GM21526 (cell line): ENCODE measurements at regions not wholly inside any gene's neighbourhood (a gene's known extent, or its start where the extent isn't known, plus 50 kb on each side); places are given as distances from the start of the nearest gene placed in this dataset.

Experiments
- ATAC-seq: cut with Tn5 transposase; IDR thresholded peaks from one replicate; pipeline ENCODE4 v1.9.1; 2021; ENCODE audit warnings: moderate library complexity; ENCODE audit not compliant: unreplicated experiment, low FRiP score

- ATAC-seq = no peak
These were observed 1391.3 kb downstream of the DSC3 start for GRCh38 chr18:29651122-29651680.

GRCh38 chr18:29648891-29649290 lies 1393.7 kb downstream of the DSC3 start:
- no peak for ATAC-seq

GRCh38 chr18:29647700-29648099 lies 1394.8 kb downstream of the DSC3 start:
- ATAC-seq = no peak

GRCh38 chr18:29644276-29644675 lies 1398.3 kb downstream of the DSC3 start:
- no peak for ATAC-seq

- ATAC-seq = no peak
These were observed 1413.0 kb downstream of the DSC3 start for GRCh38 chr18:29629493-29630036.

GRCh38 chr18:29626094-29626493 lies 1416.4 kb downstream of the DSC3 start:
- no peak for ATAC-seq

- no peak for ATAC-seq
These were observed 1425.7 kb downstream of the DSC3 start for GRCh38 chr18:29616867-29617266.

GRCh38 chr18:29608982-29609381 lies 1432.1 kb upstream of the CDH2 start:
- no peak for ATAC-seq

- no peak for ATAC-seq
These were observed 1428.4 kb upstream of the CDH2 start for GRCh38 chr18:29605365-29605764.

- no peak for ATAC-seq
These were observed 1420.0 kb upstream of the CDH2 start for GRCh38 chr18:29596959-29597358.

GRCh38 chr18:29594493-29594892 lies 1417.6 kb upstream of the CDH2 start:
- no peak for ATAC-seq

GRCh38 chr18:29588446-29589100 lies 1411.6 kb upstream of the CDH2 start:
- ATAC-seq = no peak

GRCh38 chr18:29586210-29586609 lies 1409.3 kb upstream of the CDH2 start:
- no peak for ATAC-seq

GRCh38 chr18:29560270-29560669 lies 1383.3 kb upstream of the CDH2 start:
- peak; percentile 81 for ATAC-seq

- no peak for ATAC-seq
These were observed 1379.1 kb upstream of the CDH2 start for GRCh38 chr18:29556070-29556469.

GRCh38 chr18:29549759-29550158 lies 1372.8 kb upstream of the CDH2 start:
- ATAC-seq = no peak

GRCh38 chr18:29547626-29548025 lies 1370.7 kb upstream of the CDH2 start:
- ATAC-seq = no peak

- no peak for ATAC-seq
These were observed 1363.6 kb upstream of the CDH2 start for GRCh38 chr18:29540548-29540947.

GRCh38 chr18:29531746-29532145 lies 1354.8 kb upstream of the CDH2 start:
- no peak for ATAC-seq

GRCh38 chr18:29523371-29523770 lies 1346.4 kb upstream of the CDH2 start:
- no peak for ATAC-seq

GRCh38 chr18:29512761-29513160 lies 1335.8 kb upstream of the CDH2 start:
- ATAC-seq = no peak

GRCh38 chr18:29512203-29512602 lies 1335.3 kb upstream of the CDH2 start:
- peak; percentile 56 for ATAC-seq
